Calu3 (cell line): ENCODE measurements at regions not wholly inside any gene's neighbourhood (a gene's known extent, or its start where the extent isn't known, plus 50 kb on each side); places are given as distances from the start of the nearest gene placed in this dataset.

ENCODE experiments used
- BruUV-seq: library from RNA; stranded (reverse); fragments of 400-500 nt; replicated peaks from 2 replicates; lab custom pipeline; 2021; lab: Mats Ljungman, UMichigan
- CTCF ChIA-PET: fragments of 300-600 bp; sonication (Branson Sonifier 250); formaldehyde crosslinking; loops from one replicate; lab custom pipeline; 2022; ENCODE audit warnings: antibody characterized with exemption; lab: Charles Lee
- DNase-seq: peaks from one replicate; pipeline ENCODE4 v3.0.0; 2022
- H3K27ac Mint-ChIP-seq: one replicate; pipeline ENCODE4 v1.8.0; 2022; ENCODE audit warnings: mixed read lengths; ENCODE audit not compliant: unreplicated experiment
- H3K27me3 Mint-ChIP-seq: one replicate; pipeline ENCODE4 v1.8.0; 2022; ENCODE audit warnings: mixed read lengths; ENCODE audit not compliant: unreplicated experiment
- H3K36me3 Mint-ChIP-seq: one replicate; pipeline ENCODE4 v1.8.0; 2022; ENCODE audit warnings: mild to moderate bottlenecking, moderate library complexity, mixed read lengths; ENCODE audit not compliant: insufficient read depth, unreplicated experiment
- H3K4me1 Mint-ChIP-seq: one replicate; pipeline ENCODE4 v1.8.0; 2022; ENCODE audit warnings: mild to moderate bottlenecking, low read depth, mixed read lengths; ENCODE audit not compliant: unreplicated experiment
- H3K4me3 Mint-ChIP-seq: one replicate; pipeline ENCODE4 v1.8.0; 2022; ENCODE audit warnings: mild to moderate bottlenecking, low read depth, moderate library complexity, mixed read lengths; ENCODE audit not compliant: unreplicated experiment
- H3K9me3 Mint-ChIP-seq: one replicate; pipeline ENCODE4 v1.8.0; 2022; ENCODE audit warnings: low read depth, mixed read lengths; ENCODE audit not compliant: unreplicated experiment
- CTCF ChIP-seq: fragments of 200-600 bp; IDR thresholded peaks from one replicate; pipeline ENCODE4 v1.8.0; 2022; ENCODE audit warnings: antibody characterized with exemption; ENCODE audit not compliant: unreplicated experiment
- intact Hi-C: fragments of 100-400 bp; cut with micrococcal nuclease; formaldehyde crosslinking; loops from one replicate; pipeline ENCODE4 v1.10.0; 2022; ENCODE audit not compliant: unreplicated experiment

- Mint-ChIP-seq H3K4me3 (no peak overlapping the region), H3K4me1 (no peaks in the 10 kb centered on the region), H3K27me3 (no peaks in the 10 kb centered on the region), H3K27ac (no peak overlapping the region), H3K9me3 (peaks cover 8% of the 10 kb centered on the region), H3K36me3 (no peaks in the 10 kb centered on the region)
- intact Hi-C loops, result no loop called here
- BruUV-seq, result no TSS peak
- no peak for DNase-seq
- CTCF ChIA-PET, result no interaction called here
- TF ChIP-seq CTCF, result no peak
Observed at GRCh38 chr2:66814916-66815315, 380.0 kb downstream of the MEIS1 start.

GRCh38 chr2:66815886-66816285 lies 381.0 kb downstream of the MEIS1 start:
- TF ChIP-seq CTCF, result no peak
- Mint-ChIP-seq H3K4me3 (no peak overlapping the region), H3K27me3 (no peaks in the 10 kb centered on the region), H3K4me1 (no peaks in the 10 kb centered on the region), H3K36me3 (no peaks in the 10 kb centered on the region), H3K27ac (no peak overlapping the region), H3K9me3 (peaks cover 9% of the 10 kb centered on the region)
- DNase-seq, result no peak
- CTCF ChIA-PET, result no interaction called here
- BruUV-seq, result no TSS peak
- intact Hi-C loops, result no loop called here

GRCh38 chr2:66821168-66821567 lies 386.2 kb downstream of the MEIS1 start:
- TF ChIP-seq CTCF, result no peak
- Mint-ChIP-seq H3K9me3 (peaks cover 9% of the 10 kb centered on the region), H3K27me3 (no peaks in the 10 kb centered on the region), H3K4me3 (no peak overlapping the region), H3K4me1 (no peaks in the 10 kb centered on the region), H3K27ac (no peak overlapping the region), H3K36me3 (no peaks in the 10 kb centered on the region)
- CTCF ChIA-PET, result no interaction called here
- no peak for DNase-seq
- intact Hi-C loops, result no loop called here
- BruUV-seq, result no TSS peak

- Mint-ChIP-seq H3K9me3 (peaks cover 9% of the 10 kb centered on the region), H3K4me1 (no peaks in the 10 kb centered on the region), H3K4me3 (no peak overlapping the region), H3K27me3 (no peaks in the 10 kb centered on the region), H3K36me3 (no peaks in the 10 kb centered on the region), H3K27ac (no peak overlapping the region)
- CTCF ChIA-PET, result no interaction called here
- intact Hi-C loops, result no loop called here
- BruUV-seq, result no TSS peak
- DNase-seq, result no peak
- no peak for TF ChIP-seq CTCF
Observed at GRCh38 chr2:66822186-66822585, 387.3 kb downstream of the MEIS1 start.
